ENCODE measurements at regions not wholly inside any gene's neighbourhood (a gene's known extent, or its start where the extent isn't known, plus 50 kb on each side); places are given as distances from the start of the nearest gene placed in this dataset.

GRCh38 chr5:51889703-51890102 lies 506.5 kb downstream of the ISL1 start:
- H4K20me1 ChIP-seq (ENCODE audit: insufficient read depth): no peaks in the 10 kb centered on the region
- no peak for TF ChIP-seq MXI1 (conservative IDR thresholded peaks at IDR 0.05; ENCODE audit: poor library complexity, severe bottlenecking)
- TF ChIP-seq POLR2AphosphoS5 (IDR thresholded peaks at IDR 0.05): no peak
- no peak for TF ChIP-seq EZH2 (IDR thresholded peaks at IDR 0.05; ENCODE audit: borderline replicate concordance, insufficient read depth, low read length, poor library complexity, severe bottlenecking)
- TF ChIP-seq TAF1 (IDR thresholded peaks at IDR 0.05; ENCODE audit: low read depth): no peak
- TF ChIP-seq RAD21 (conservative IDR thresholded peaks at IDR 0.05): no peak
- no peaks in the 10 kb centered on the region for H3K27me3 ChIP-seq (ENCODE audit: insufficient read depth, low read depth, low read length)
- H3K4me2 ChIP-seq (ENCODE audit: low read length): no peak overlapping the region
- H3K9me3 ChIP-seq (ENCODE audit: low read length): no peaks in the 10 kb centered on the region
- H3K9ac ChIP-seq (ENCODE audit: low read length): no peak overlapping the region
- H3K9me2 ChIP-seq (ENCODE audit: insufficient read depth, low read length): no peaks in the 10 kb centered on the region
- no peaks in the 10 kb centered on the region for H3F3A ChIP-seq (ENCODE audit: insufficient read depth, low read length, poor library complexity, severe bottlenecking)
- no peak overlapping the region for H3K27ac ChIP-seq (ENCODE audit: low read length)
- H3K4me3 ChIP-seq (ENCODE audit: low read length): no peak overlapping the region
- H2AFZ ChIP-seq (ENCODE audit: low read depth, low read length): no peak overlapping the region
- no peaks in the 10 kb centered on the region for H3K79me2 ChIP-seq (replicated peaks; ENCODE audit: insufficient read depth, low read length)
- H3K36me3 ChIP-seq (ENCODE audit: insufficient read depth, low read length): no peaks in the 10 kb centered on the region

- H3K9ac ChIP-seq (ENCODE audit: low read length): no peak overlapping the region
- H2AFZ ChIP-seq (ENCODE audit: low read depth, low read length): no peak overlapping the region
- no peaks in the 10 kb centered on the region for H3K9me3 ChIP-seq (ENCODE audit: low read length)
- H3F3A ChIP-seq (ENCODE audit: insufficient read depth, low read length, poor library complexity, severe bottlenecking): no peaks in the 10 kb centered on the region
- no peak overlapping the region for H3K4me3 ChIP-seq (ENCODE audit: low read length)
- no peaks in the 10 kb centered on the region for H3K79me2 ChIP-seq (replicated peaks; ENCODE audit: insufficient read depth, low read length)
- TF ChIP-seq MXI1 (conservative IDR thresholded peaks at IDR 0.05; ENCODE audit: poor library complexity, severe bottlenecking): no peak
- TF ChIP-seq EZH2 (IDR thresholded peaks at IDR 0.05; ENCODE audit: borderline replicate concordance, insufficient read depth, low read length, poor library complexity, severe bottlenecking): no peak
- TF ChIP-seq POLR2AphosphoS5 (IDR thresholded peaks at IDR 0.05): no peak
- H3K9me2 ChIP-seq (ENCODE audit: insufficient read depth, low read length): no peaks in the 10 kb centered on the region
- no peaks in the 10 kb centered on the region for H3K27me3 ChIP-seq (ENCODE audit: insufficient read depth, low read depth, low read length)
- H3K36me3 ChIP-seq (ENCODE audit: insufficient read depth, low read length): no peaks in the 10 kb centered on the region
- H4K20me1 ChIP-seq (ENCODE audit: insufficient read depth): no peaks in the 10 kb centered on the region
- H3K4me2 ChIP-seq (ENCODE audit: low read length): no peak overlapping the region
- H3K27ac ChIP-seq (ENCODE audit: low read length): no peak overlapping the region
These were observed 507.3 kb downstream of the ISL1 start for GRCh38 chr5:51890435-51891116.

GRCh38 chr5:51892680-51893079 lies 509.4 kb downstream of the ISL1 start:
- no peak for TF ChIP-seq EZH2 (IDR thresholded peaks at IDR 0.05; ENCODE audit: borderline replicate concordance, insufficient read depth, low read length, poor library complexity, severe bottlenecking)
- TF ChIP-seq MXI1 (conservative IDR thresholded peaks at IDR 0.05; ENCODE audit: poor library complexity, severe bottlenecking): no peak
- no peak for TF ChIP-seq POLR2AphosphoS5 (IDR thresholded peaks at IDR 0.05)
- no peak for TF ChIP-seq REST (IDR thresholded peaks at IDR 0.05; ENCODE audit: borderline replicate concordance)
- TF ChIP-seq SMC3 (conservative IDR thresholded peaks at IDR 0.05; ENCODE audit: poor library complexity): no peak
- no peak for TF ChIP-seq CTCF (IDR thresholded peaks at IDR 0.05; ENCODE audit: poor library complexity, severe bottlenecking)
- no peak for TF ChIP-seq TAF1 (IDR thresholded peaks at IDR 0.05; ENCODE audit: low read depth)
- TF ChIP-seq RAD21 (conservative IDR thresholded peaks at IDR 0.05): no peak
- TF ChIP-seq EP300 (conservative IDR thresholded peaks at IDR 0.05; ENCODE audit: poor library complexity, severe bottlenecking): no peak
- no peaks in the 10 kb centered on the region for H3K9me2 ChIP-seq (ENCODE audit: insufficient read depth, low read length)
- no peaks in the 10 kb centered on the region for H3K79me2 ChIP-seq (replicated peaks; ENCODE audit: insufficient read depth, low read length)
- H4K20me1 ChIP-seq (ENCODE audit: insufficient read depth): no peaks in the 10 kb centered on the region
- H3K9me3 ChIP-seq (ENCODE audit: low read length): no peaks in the 10 kb centered on the region
- no peak overlapping the region for H3K9ac ChIP-seq (ENCODE audit: low read length)
- no peaks in the 10 kb centered on the region for H3K36me3 ChIP-seq (ENCODE audit: insufficient read depth, low read length)
- no peak overlapping the region for H3K4me2 ChIP-seq (ENCODE audit: low read length)
- H3K4me3 ChIP-seq (ENCODE audit: low read length): no peak overlapping the region
- H3F3A ChIP-seq (ENCODE audit: insufficient read depth, low read length, poor library complexity, severe bottlenecking): no peaks in the 10 kb centered on the region
- no peak overlapping the region for H2AFZ ChIP-seq (ENCODE audit: low read depth, low read length)
- no peak overlapping the region for H3K27ac ChIP-seq (ENCODE audit: low read length)
- no peaks in the 10 kb centered on the region for H3K27me3 ChIP-seq (ENCODE audit: insufficient read depth, low read depth, low read length)
